DMS53 treated with DMSO at 0.1 percent for 48 hours (cell line): ENCODE measurements at regions not wholly inside any gene's neighbourhood (a gene's known extent, or its start where the extent isn't known, plus 50 kb on each side); places are given as distances from the start of the nearest gene placed in this dataset.
"Not testable (repeated sequence)": the region's sequence is repeated elsewhere in the genome, so short reads cannot be mapped to it uniquely, and the experiment has no call there.

Experiments
- DNase-seq: peaks from one replicate; lab custom pipeline; 2025; ENCODE audit not compliant: unreplicated experiment; lab: John Stamatoyannopoulos, UW

DNA sequence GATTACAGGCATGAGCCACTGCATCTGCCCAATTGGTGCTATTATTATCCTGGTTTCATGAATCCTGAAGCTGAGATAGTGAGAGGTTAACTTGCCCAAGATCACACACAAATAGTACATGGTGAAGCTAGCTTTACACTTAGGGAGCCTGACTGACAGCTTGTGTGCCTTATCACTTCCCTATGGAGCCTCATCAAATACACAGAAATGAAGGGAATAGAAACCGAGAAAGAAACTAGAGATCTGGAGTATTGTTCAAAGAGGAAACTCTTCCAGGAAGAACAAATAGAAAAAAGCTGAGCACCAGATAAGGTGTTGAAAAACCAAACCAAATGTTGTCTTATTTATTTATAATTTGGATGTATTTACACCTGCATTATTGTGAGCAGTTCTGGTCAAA lies 155.0 kb upstream of the CITED2 start:
- DNase-seq = no peak

DNA sequence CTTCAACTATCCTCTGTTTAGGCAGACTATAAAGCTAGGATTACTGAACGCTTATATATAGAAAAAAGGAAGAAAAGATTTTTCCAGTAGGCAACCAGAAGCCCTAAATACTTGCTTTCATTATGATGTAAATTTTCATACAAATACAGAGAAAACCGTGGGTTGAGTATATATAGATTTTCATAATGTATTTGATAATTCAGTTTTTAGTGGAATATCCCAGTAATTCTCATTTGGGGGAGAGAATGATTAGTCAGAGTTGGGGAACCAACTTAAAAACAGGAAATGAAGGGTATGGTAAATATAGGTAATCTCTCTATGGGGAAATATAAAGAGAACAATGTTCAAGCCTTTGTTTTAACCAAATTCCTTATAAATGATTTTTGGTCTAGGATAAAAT lies 154.0 kb upstream of the CITED2 start:
- no peak for DNase-seq

DNA sequence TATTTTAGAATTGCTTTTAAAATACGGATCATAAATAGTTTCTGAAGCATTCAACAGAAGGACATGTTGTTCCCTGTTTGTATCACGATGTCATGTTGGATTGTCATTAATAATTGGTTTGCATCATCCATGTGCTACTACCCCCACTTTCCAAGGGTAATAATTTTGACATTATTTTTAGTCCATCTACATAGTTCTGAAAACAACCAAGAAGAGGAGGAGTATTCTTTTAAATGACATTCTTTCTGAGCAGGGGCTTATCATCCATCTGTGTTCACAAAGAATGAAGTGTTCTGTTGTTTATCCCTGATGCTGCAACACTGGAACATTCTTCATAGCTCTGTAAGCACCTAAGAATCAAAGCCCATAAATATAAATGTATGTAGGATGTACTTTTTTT lies 151.0 kb upstream of the CITED2 start:
- DNase-seq = no peak

- DNase-seq = no peak
These were observed 149.5 kb upstream of the CITED2 start for GRCh38 chr6:139523986-139524385.

GRCh38 chr6:139522511-139523220 lies 148.2 kb upstream of the CITED2 start:
- no peak for DNase-seq

DNA sequence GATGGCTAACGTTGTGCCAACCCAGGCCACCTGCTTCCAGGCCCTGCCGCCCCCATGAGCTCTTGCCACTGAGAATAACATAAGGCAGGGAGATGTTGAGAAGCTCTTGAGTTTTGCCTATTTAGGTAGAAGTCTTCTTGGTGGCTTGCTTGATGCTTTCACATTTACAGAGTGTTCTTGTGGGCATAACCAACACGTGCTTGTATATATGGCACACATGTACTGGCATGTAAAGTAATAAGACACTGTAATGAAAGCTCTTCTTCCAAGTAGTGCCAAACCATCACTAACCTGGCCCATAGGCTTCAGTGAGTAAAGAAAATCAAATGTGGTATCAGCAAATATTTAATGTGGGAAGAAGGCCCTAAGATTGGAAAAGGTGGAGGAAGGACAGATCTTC lies 146.9 kb upstream of the CITED2 start:
- DNase-seq = no peak

- no peak for DNase-seq
These were observed 145.9 kb upstream of the CITED2 start for GRCh38 chr6:139520321-139520768.

GRCh38 chr6:139519571-139520031 lies 145.2 kb upstream of the CITED2 start:
- no peak for DNase-seq

DNA sequence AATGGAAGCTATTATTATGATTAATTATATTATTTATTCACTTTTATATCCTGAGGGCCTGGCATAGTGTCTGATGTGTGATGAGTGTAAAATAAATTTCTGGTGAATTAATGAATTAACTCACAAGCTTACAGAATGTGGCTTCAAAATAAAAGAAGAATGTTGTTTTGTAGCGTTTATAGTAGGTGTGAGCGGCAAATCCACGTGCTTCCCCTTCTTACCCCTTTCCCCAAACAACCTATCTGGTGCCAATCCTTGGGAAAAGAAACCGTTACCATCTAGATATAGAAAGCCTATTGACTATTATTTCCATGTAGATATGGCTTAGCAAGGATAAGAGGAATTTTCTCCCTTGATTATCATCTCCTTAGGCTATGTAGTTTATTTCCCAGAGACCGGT lies 144.6 kb upstream of the CITED2 start:
- DNase-seq = no peak

DNA sequence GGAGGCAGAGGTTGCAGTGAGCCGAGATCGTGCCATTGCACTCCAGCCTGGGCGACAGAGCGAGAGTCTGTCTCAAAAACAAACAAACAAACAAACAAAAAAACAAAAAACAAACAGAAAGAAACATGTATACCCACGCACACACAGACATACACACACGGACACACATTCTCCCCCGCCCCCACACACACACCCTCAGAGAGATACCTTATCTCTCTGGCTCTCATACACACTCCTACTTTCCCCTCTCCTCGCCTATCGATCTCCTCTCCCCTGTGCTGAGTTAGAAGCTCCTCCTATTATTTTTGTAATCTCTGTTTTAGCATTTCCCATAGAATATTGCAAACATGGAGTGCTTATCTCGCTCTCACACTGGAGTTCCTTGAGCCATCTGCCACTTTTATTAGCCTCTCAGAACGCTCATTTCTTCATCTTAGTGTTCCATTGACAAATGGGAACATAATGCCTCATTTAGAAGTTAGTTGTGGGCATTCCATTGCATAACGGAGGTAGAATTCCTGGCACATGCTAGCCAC lies 144.2 kb upstream of the CITED2 start:
- no peak for DNase-seq

GRCh38 chr6:139517998-139518555 lies 143.6 kb upstream of the CITED2 start:
- not testable (repeated sequence) for DNase-seq

GRCh38 chr6:139515511-139515910 lies 141.1 kb upstream of the CITED2 start:
- no peak for DNase-seq

DNA sequence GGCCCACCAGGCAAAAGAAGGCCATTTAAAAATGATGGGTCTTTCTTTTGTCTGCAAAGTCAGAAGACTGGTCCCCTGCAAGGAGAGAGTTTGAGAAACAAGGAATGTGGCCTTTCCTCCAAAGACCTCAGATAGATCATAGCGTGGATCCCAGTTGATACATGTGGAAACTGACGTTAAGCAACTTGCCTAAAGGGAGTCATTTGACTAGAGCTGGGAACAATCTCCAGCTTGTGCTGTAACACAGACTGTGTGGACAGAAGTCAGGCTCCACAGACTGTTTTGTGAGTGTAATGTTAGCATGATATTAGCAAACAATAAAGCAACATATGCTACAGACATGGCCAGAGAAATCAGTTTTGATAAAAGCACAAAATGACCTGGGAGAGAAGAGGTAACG lies 140.4 kb upstream of the CITED2 start:
- DNase-seq = no peak

DNA sequence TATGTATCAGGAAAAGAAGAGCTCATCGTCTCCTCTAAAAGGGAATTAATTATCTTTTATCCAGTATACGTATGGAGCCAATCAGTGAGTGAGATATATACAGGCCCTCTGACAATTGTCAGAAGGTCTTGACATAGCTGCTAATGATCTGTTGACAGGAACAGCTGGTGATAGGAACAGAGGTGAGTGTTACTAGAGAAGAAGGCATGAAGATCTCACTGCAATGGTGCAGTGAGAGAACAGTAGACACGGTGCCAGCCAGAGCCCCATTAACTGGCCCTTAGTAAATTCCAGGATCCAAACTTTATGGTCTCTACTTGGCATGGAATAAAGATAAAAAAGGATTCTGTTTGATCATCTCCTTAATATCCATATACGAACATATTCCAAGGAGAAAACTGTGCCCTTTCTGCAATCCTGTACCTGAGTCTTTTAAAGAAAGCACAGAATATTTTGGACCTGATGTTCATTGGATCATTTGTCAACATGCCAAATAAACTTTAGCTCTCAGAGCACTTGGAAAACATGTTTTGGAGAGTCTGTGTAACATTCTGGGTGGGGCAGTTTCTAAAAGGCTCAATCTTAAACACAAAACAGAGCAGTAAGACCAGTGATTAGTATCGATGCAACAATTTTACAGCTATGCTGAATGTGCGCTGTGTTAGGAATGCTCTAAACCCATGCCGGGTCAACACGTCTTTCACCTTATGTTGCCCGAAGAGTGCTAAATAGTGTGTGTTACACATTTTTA lies 135.8 kb upstream of the CITED2 start:
- DNase-seq = no peak

DNA sequence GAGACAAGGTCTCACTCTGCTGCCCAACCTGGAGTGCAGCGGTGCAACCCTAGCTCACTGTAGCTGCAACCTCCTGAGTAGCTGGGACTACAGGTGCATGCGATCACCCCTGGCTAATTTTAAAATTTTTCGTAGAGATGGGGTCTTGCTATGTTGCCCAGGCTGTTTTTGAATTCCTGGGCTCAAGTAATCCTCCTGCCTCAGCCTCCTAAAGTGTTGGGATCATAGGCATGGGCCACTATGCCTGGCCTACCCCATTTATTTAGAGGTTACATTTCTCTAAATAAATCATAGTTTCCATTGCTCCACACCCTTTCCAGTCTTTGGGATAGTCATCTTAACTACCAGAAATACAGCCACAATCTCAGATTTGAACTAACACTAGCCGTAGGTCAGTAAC lies 134.7 kb upstream of the CITED2 start:
- DNase-seq = no peak

DNA sequence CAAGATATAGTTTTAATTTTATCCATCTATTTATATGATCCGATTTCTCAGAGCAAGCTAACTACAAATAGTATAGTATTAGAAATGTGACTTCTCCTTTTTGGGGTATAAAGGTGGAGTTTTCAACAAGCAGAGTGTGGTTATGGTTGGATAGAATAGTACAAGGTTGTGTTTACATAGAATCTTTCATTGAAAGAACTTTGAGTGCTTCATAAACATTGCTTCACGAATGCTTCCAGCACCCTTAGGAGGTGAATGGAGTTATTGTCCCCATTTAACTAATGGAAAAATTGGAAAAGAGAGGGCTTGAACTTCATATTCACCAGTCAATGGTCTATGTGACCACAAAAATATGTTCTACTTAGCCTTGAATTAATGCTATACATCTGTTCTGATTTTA lies 134.1 kb upstream of the CITED2 start:
- peak; percentile 73 for DNase-seq

GRCh38 chr6:139508023-139508422 lies 133.6 kb upstream of the CITED2 start:
- DNase-seq = no peak

DNA sequence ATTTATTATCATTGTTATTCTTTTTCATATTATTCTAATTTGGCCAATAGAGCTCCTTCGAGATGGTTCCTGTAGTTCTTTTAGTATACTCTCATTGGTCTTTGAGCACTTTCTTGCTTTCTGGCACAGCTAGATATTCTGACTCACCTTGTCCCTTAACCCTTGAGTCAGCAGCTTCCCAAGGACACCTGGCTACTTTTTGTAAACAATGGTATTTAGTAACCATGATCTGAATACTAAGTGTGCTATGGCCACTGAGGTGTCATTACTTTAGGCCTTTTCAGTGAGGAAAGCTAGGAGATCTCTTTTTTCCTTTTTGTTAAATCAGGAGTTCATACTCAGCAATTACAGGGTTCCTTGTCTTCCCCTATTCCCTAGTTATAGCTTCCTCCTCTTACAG lies 126.5 kb upstream of the CITED2 start:
- DNase-seq = no peak

- no peak for DNase-seq
These were observed 124.3 kb upstream of the CITED2 start for GRCh38 chr6:139498715-139499114.

DNA sequence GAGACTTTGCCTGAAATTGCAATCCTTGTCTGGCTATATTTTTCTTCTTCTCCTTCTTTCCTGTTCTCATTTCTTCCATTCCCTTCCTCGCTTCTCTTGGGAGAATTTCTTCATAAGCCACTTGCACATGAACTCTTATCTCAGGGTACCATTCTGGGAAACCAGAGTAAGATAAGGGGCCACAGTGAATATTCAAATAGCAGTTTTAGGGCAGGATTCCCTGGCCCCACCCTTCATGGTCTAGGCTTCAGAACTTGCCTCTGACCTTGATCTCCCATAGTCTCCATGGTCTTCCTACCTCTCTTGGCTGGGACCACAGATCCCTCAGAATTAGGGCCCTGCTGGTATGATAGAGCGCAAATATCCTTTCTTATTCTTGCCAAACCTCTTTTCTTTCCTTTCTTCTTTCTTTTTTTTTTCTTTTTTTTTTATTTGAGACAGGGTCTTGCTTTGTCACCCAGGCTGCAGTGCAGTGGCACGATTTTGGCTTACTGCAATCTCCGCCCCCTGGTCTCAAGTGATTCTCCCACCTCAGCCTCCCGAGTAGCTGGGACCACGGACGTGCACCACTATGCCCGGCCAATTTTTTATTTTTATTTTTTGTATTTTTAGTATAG lies 123.0 kb upstream of the CITED2 start:
- DNase-seq = no peak

DNA sequence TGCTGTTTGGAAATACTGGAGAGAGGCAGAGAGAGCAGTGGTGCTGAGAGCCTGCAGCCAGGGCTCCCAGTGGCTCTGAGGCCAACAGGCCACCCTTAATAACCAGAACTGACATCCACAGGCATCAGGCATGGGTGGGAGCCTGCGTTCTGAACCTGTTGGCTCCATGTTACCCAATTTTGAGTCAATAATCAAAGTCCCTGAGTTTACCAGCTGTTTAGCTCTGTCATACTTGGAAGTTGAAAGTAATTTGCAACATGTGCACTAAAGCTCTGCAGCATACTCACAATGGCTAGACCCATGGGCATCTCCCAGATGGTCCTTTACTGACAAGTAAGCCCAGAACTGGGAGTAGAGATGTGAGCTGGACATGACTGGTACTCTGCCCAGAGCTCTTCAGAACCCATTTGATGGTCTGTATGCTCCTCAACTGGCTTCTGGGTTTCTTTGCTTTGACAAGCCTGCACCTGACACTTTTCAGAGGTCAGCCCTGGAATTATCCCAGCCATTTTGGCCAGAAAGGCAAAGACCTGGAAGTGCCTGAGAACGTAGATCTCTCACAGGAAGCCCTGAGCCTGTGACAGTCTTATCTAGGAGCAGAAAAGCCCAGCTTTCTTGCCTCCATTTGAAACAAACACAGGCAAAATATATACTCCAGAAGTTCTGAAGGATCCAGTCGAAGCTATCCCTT lies 122.4 kb upstream of the CITED2 start:
- no peak for DNase-seq
